Left renal pelvis (tissue), 4 donors: ENCODE measurements at regions not wholly inside any gene's neighbourhood (a gene's known extent, or its start where the extent isn't known, plus 50 kb on each side); places are given as distances from the start of the nearest gene placed in this dataset.

Source experiments
- DNase-seq, 4 donors: peaks; one replicate each; pipeline ENCODE4 v3.0.0-alpha.2; 2013; ENCODE audit warnings: low read depth in 4 of 4, low spot score in 3 of 4

- DNase-seq: no peak
Observed at GRCh38 chr15:62976301-62976881, 66.2 kb upstream of the TPM1 start.

- no peak for DNase-seq
Observed at GRCh38 chr15:62977952-62978811, 64.4 kb upstream of the TPM1 start.

- no peak for DNase-seq
Observed at GRCh38 chr15:62979252-62979651, 63.3 kb upstream of the TPM1 start.

GRCh38 chr15:62981071-62981470 is 61.5 kb upstream of the TPM1 start:
- no peak for DNase-seq

- DNase-seq: no peak
Observed at GRCh38 chr15:62983956-62984355, 58.6 kb upstream of the TPM1 start.

GRCh38 chr15:62985768-62986167 is 56.8 kb upstream of the TPM1 start:
- DNase-seq: no peak

GRCh38 chr15:62986948-62987347 is 55.6 kb upstream of the TPM1 start:
- DNase-seq: no peak

- no peak for DNase-seq
Observed at GRCh38 chr15:62988701-62989100, 53.8 kb upstream of the TPM1 start.

GRCh38 chr15:62989366-62990055 is 53.0 kb upstream of the TPM1 start:
- DNase-seq: no peak

GRCh38 chr15:62991698-62992097 is 50.8 kb upstream of the TPM1 start:
- no peak for DNase-seq

GRCh38 chr15:62992302-62992701 is 50.2 kb upstream of the TPM1 start:
- no peak for DNase-seq
